ENCODE measurements at regions not wholly inside any gene's neighbourhood (a gene's known extent, or its start where the extent isn't known, plus 50 kb on each side); places are given as distances from the start of the nearest gene placed in this dataset.

GRCh38 chr13:99895444-99896368 lies 75.9 kb downstream of the ZIC5 start:
- TF ChIP-seq ARNT (IDR thresholded peaks at IDR 0.05) (no peak), CHD4 (IDR thresholded peaks at IDR 0.05; ENCODE audit: borderline replicate concordance, low read length) (no peak), NONO (IDR thresholded peaks at IDR 0.05) (no peak), NONO (CRISPR knock-in tag; conservative IDR thresholded peaks at IDR 0.05) (no peak), ZFP1 (CRISPR knock-in tag; IDR thresholded peaks at IDR 0.05) (no peak), ZNF235 (CRISPR knock-in tag; IDR thresholded peaks at IDR 0.05; ENCODE audit: borderline replicate concordance) (no peak), CTCF (CRISPR knock-in tag; IDR thresholded peaks at IDR 0.05) (no peak), ZNF225 (CRISPR knock-in tag; IDR thresholded peaks at IDR 0.05) (no peak)
